NCI-H2107 (cell line): ENCODE measurements at regions not wholly inside any gene's neighbourhood (a gene's known extent, or its start where the extent isn't known, plus 50 kb on each side); places are given as distances from the start of the nearest gene placed in this dataset.

Experiments used
- DNase-seq: peaks from one replicate; lab custom pipeline; 2025; lab: John Stamatoyannopoulos, UW

- no peak for DNase-seq
Observed at GRCh38 chr2:20523073-20523798, 76.4 kb downstream of the RHOB start.

DNA sequence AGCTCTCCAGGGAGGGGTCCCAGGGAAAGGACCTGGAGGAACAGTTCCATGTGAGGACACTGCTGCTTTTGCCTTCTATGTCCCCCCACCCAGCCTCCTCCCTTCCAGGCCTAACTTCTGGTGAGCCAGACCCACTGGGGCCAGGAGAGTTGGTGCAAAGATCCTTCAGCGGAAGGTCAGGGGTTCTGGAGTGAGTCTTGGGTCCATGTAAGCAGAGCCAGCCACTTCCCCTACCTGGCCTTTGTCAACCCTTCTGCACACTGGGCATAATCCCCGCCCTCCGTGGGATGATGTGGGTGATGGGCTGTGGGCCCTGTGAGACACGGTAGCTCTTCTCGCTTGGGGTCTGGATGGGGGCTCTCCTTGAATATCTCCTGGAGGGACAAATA lies 76.9 kb downstream of the RHOB start:
- DNase-seq, result no peak

DNA sequence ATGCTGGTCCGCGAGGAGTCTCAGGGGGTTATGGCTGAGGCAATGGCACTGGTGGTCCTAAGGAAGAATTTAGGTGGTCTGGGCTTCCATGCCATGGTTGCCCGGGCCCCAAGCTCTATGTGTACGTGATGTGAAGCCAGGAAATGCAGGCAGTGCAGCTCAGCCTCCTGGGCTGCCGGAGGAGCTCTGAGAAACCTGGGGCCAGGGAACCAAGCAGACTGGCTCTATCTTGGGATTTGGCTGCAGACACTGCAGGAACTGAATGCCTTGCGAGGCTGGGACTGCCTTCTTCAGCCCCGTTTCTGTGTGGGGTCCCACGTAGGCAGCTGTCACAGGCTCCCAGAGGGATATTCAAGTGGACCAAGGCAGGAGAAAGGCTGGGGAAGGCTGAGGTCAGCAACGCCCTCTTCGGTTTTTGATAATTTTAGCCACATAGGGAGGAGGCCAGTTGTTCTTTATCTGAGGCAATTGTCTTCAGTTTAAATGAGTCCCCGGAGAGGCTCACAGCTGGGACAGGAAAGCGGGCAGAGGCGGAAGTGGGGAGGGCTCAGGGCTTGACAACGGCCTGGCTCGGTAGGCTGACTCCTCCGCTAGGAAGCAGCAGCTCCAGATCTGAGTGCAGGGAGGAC lies 77.7 kb downstream of the RHOB start:
- DNase-seq, result no peak

GRCh38 chr2:20525041-20526035 lies 78.5 kb downstream of the RHOB start:
- DNase-seq, result peak; percentile 46

DNA sequence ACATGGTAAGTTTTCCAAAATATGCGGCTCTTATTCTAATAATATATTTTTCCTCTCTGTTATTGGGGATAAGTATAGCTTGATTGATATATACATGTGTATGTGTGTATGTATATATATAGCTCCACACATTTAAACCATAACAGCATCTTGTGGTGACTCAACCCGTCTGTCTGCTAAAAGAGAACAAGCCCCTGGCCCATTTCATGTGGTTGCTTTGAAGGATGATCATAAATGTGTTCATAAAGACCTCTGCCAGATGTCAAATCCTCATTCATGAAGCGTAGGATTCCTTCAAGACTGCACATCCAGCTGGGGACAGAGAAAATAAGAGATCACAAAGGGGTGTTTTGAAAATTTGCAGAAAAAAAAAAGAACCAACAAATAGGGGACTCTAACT lies 79.3 kb downstream of the RHOB start:
- DNase-seq, result no peak

DNA sequence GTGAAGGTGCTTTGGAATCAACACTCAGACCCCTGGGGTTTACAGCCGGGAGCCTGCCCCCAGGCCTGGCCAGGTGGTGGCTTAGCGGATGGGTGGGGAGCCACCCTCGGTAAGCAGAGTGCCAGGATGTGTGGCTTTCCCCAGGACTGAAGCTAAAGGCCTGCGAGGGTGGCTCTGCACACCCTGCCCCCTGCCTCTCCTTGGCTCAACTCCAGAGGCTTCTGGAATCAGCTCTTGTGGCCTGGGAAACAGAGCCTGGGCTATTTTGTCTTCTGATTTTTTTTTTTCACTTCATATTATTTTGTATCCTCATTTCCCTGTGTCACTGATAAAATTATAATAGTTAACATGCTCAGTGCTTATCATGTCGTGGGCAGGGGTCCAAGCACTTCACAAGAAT lies 79.8 kb downstream of the RHOB start:
- DNase-seq, result no peak

- no peak for DNase-seq
Observed at GRCh38 chr2:20528713-20529112, 81.8 kb downstream of the RHOB start.

DNA sequence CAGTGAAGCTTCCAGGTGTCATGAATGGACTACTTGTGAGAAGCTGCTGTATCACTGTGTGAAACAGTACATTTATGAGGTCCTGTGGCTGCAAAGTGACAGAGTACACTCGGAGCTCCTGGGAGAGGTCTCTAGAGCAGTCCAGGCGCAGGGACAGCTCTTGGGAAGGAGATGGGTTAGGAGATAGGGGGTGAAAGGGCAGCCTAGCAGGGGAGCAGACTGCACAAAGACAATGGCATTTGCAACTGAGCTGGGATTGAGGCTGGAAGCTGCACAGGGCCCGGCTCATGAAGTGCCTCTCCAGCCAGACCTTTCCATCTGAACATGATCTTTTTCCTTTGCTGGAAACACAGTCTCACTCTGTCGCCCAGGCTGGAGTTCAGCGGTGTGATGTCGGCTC lies 83.6 kb downstream of the RHOB start:
- DNase-seq, result no peak

DNA sequence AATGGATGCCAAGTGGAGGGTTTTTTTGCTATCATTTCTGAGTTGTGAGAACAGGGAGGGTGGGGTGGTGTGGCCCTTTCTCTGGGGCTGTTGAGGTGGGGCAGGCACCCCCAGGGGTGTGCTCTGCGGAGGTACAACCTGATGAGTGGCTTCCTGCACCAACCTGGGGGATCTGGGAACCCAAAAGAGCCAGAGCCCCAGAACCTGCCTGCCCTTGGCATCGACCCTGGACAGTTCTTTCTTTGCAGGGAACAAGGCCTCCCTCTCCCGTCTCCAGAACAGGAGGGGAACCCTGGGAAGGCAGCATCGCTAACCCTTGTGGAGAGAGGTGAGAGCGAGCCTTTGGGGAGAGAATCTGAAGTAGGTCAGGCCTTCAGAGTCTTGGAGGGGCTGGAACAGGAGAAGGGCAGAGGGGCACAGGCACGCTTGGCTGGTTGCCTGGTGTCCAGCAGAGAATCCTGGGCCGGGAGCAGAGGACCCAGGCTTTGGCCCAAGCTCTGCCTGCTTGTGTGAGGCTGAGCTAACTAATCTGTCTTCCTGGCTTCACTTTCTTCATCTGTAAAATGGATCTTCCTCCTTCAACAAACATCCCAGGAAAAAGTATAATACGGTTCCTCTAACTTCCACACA lies 84.9 kb downstream of the RHOB start:
- no peak for DNase-seq

GRCh38 chr2:20532634-20533437 lies 86.0 kb downstream of the RHOB start:
- DNase-seq, result no peak

DNA sequence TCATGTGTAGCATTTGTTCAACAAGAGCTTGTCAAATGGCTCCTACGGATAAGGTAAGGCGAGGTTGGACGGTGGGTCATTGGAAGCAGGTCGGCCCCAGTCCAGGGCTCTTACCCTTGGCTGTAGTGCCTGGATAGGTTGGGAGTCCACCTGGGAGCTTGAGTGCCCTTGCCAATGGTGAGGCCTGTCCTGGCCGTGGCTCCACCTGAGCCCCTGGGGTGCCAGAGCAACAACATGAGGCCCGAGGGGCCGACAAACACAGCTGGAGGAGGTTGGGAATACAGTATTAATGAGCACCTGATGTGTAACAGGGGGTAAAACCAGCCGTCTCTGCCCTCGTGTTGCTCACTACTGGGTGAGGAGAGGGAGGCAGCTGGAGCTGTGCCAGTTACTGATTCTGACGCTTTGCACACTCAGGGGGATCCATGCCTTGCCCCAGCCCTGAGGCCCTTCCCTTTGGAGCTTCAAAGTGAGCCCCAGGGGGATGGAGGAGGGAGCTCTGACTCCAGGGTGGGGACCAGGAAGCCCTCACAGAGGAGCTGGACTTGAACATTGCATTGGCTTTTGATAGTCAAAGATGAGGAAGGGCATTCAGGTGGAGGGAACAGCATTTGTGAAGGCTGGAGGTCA lies 87.2 kb downstream of the RHOB start:
- no peak for DNase-seq

- DNase-seq, result no peak
Observed at GRCh38 chr2:20534913-20535801, 88.3 kb downstream of the RHOB start.

GRCh38 chr2:20536619-20537422 lies 89.9 kb downstream of the RHOB start:
- DNase-seq, result no peak

- DNase-seq, result no peak
Observed at GRCh38 chr2:20537423-20538307, 90.8 kb downstream of the RHOB start.

DNA sequence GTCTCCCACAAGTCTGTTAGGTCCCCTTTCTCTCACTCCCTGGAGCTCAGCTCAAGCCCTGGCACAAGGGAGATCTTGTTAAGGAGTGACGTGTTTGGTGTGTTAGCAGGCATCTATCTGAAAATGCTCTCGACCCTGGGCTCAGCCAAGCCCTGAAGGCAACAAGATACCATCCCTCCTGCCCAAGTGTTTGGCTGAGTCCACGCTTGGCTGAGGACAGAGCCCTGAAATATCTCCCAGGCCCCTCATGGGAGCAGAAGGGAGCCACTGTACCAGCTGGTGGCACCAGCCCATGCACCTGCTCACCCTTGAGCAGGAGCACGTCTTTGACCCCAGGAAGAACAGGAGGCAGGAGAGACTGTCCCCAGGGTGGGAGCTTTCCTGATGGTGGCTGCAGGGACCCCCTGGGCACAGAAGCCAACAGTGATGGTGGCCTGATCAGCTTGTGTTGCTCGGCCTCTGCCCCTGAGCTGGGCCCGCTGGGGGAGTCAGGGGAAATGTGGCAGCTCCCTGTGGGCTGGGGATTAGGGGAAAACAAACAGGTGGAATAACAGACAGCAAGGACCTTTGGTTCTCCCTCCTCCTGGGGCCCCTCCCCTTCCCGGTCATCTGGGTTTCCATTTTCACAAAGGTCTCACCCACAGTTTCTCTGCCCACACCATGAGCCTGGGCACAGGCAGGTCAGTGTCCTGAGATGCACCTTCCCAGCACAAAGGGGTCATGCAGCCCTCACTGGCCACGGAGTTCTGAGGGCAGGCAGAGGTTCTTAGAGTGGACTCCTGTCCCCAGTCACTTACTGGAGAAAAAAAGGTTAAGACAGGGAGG lies 91.6 kb downstream of the RHOB start:
- no peak for DNase-seq

DNA sequence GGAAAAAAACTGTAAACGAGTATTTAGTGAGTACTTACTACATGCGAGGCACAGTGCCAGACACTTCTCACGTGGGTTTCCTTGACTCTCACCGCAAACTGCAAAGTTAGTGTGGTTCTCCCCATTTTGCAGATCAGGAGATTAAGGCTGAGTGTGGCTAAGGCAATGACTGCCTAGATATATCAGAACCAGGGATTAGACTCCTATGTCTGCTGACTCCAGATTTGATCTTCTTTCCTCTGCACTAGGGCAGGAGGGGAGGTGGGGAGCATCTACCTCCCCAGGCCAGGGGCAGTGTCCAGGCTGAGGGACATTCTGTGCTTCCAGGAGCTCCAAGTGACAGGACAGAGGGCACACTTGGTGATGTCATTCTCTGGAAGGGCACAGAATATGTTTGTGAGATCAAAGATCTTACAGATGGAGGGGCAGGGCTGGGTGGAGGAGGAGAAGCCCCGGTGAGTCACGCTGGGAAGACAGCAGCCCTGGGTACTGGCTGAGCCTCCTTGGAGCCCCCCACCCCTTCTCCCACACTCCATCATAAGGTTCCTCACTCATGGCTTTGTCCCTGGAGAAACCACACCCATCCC lies 92.4 kb downstream of the RHOB start:
- DNase-seq, result no peak
